IPS DF 19.7 (cell line): ENCODE measurements at regions not wholly inside any gene's neighbourhood (a gene's known extent, or its start where the extent isn't known, plus 50 kb on each side); places are given as distances from the start of the nearest gene placed in this dataset.

Experiments
- DNase-seq: peaks from one replicate; pipeline ENCODE4 v3.0.0-alpha.2; 2013; ENCODE audit warnings: low read depth, low spot score

- DNase-seq, result no peak
Measured at GRCh38 chr1:147463022-147463421, 78.3 kb upstream of the BCL9 start.

GRCh38 chr1:147466543-147466942 is 74.8 kb upstream of the BCL9 start:
- no peak for DNase-seq

- DNase-seq, result no peak
Measured at GRCh38 chr1:147470079-147470478, 71.2 kb upstream of the BCL9 start.

- no peak for DNase-seq
Measured at GRCh38 chr1:147472489-147472888, 68.8 kb upstream of the BCL9 start.

- DNase-seq, result no peak
Measured at GRCh38 chr1:147472966-147473732, 68.2 kb upstream of the BCL9 start.

GRCh38 chr1:147473733-147474049 is 67.6 kb upstream of the BCL9 start:
- no peak for DNase-seq

GRCh38 chr1:147475488-147475887 is 65.8 kb upstream of the BCL9 start:
- no peak for DNase-seq

GRCh38 chr1:147478521-147478920 is 62.8 kb upstream of the BCL9 start:
- no peak for DNase-seq

GRCh38 chr1:147479864-147480564 is 61.3 kb upstream of the BCL9 start:
- DNase-seq, result no peak

- DNase-seq, result no peak
Measured at GRCh38 chr1:147480565-147480935, 60.8 kb upstream of the BCL9 start.

- DNase-seq, result no peak
Measured at GRCh38 chr1:147486876-147487656, 54.2 kb upstream of the BCL9 start.

GRCh38 chr1:147491098-147491497 is 50.2 kb upstream of the BCL9 start:
- DNase-seq, result no peak
